Motor neuron (in vitro differentiated cells): ENCODE measurements at regions not wholly inside any gene's neighbourhood (a gene's known extent, or its start where the extent isn't known, plus 50 kb on each side); places are given as distances from the start of the nearest gene placed in this dataset.
A peak's percentile ranks its signal among the peaks of the same experiment; 100 is the strongest.
"Not testable (repeated sequence)": the region's sequence is repeated elsewhere in the genome, so short reads cannot be mapped to it uniquely, and the experiment has no call there.

Experiments used
- ATAC-seq, 8 experiments: fragments of 200-7000 bp; cut with Tn5 transposase; replicated peaks in 6 of 8; 2 replicates each; pipeline ENCODE4 v1.8.0; 2021; ENCODE audit warnings: mild to moderate bottlenecking in 8 of 8, moderate library complexity in 8 of 8
- H3K27ac ChIP-seq, 2 donors: fragments of 250-450 bp; sonication (Bioruptor Pico); 2 replicates each; pipeline ENCODE4 v1.9.0; 2021; ENCODE audit warnings: antibody characterized with exemption in 2 of 2, mild to moderate bottlenecking in 2 of 2, moderate library complexity in 1 of 2
- H3K4me1 ChIP-seq, 2 donors: fragments of 250-450 bp; sonication (Bioruptor Pico); replicated peaks in 1 of 2; 2 replicates each; pipeline ENCODE4 v1.6.1; 2021; ENCODE audit warnings: antibody characterized with exemption in 2 of 2, mild to moderate bottlenecking in 2 of 2, moderate library complexity in 1 of 2
- H3K4me3 ChIP-seq, 5 donors: fragments of 250-450 bp; sonication (Bioruptor Pico); 2 replicates each; pipeline ENCODE4 v1.9.0; 2021; ENCODE audit warnings: antibody characterized with exemption in 5 of 5, mild to moderate bottlenecking in 5 of 5, moderate library complexity in 4 of 5
- WGBS, 10 experiments: fragments of 450-650 bp; shearing (Covaris generic); methylation state at CpG; one replicate each; pipeline ENCODE4 v1.0.0; 2022; 5-methylcytosine and 5-hydroxymethylcytosine counted together
- in situ Hi-C, 9 experiments: fragments of 400-800 bp; cut with MboI; loops; one replicate each; pipeline ENCODE4 v1.15.0; 2021; ENCODE audit warnings: low sequenced_read_pairs in 9 of 9, low pct_unique_long_range_greater_than_20kb in 2 of 9; ENCODE audit not compliant: unreplicated experiment in 9 of 9

- ATAC-seq: no peak
- Histone ChIP-seq H3K4me3 (no peak overlapping the region), H3K4me1 (peaks cover 0 to 11% of the 10 kb centered on the region in 2 donors), H3K27ac (no peak overlapping the region)
- WGBS, 10 experiments: 24 to 100% (median 68%) methylated on average over 1 to 3 of the region's 3 CpGs
- in situ Hi-C loops: no loop called here
Measured at GRCh38 chr6:134764741-134765140, 185.2 kb downstream of the ALDH8A1 start.

GRCh38 chr6:134763575-134763974 is 186.3 kb downstream of the ALDH8A1 start:
- WGBS, 10 experiments: 33 to 94% (median 73%) methylated on average over 1 to 3 of the region's 3 CpGs; no CpG with 5 or more reads in 2 of the 10 experiments
- in situ Hi-C loops, H3K4me3 ChIP-seq, H3K27ac ChIP-seq, ATAC-seq: not testable (repeated sequence)
- peaks cover 0 to 11% of the 10 kb centered on the region in 2 donors for H3K4me1 ChIP-seq

GRCh38 chr6:134758621-134759020 is 191.3 kb downstream of the ALDH8A1 start:
- in situ Hi-C loops: no loop called here
- 71 to 100% (median 93%) methylated on average over 1 to 3 of the region's 4 CpGs; no CpG with 5 or more reads in 3 of the 10 experiments for WGBS, 10 experiments
- Histone ChIP-seq H3K4me3 (no peak overlapping the region), H3K4me1 (peaks cover 0 to 14% of the 10 kb centered on the region in 2 donors), H3K27ac (no peak overlapping the region)
- no peak for ATAC-seq

GRCh38 chr6:134757911-134758361 is 192.0 kb downstream of the ALDH8A1 start:
- no peak for ATAC-seq

GRCh38 chr6:134756374-134757025 is 193.4 kb downstream of the ALDH8A1 start:
- WGBS, 10 experiments: 14 to 100% (median 64%) methylated on average over 1 to 2 of the region's 2 CpGs; no CpG with 5 or more reads in 2 of the 10 experiments
- peaks cover 0 to 11% of the 10 kb centered on the region in 2 donors for H3K4me1 ChIP-seq
- no peak overlapping the region for H3K4me3 ChIP-seq
- ATAC-seq: peak in 4 of 8 experiments; percentile 56 to 98 (median 92)
- in situ Hi-C loops: no loop called here
- H3K27ac ChIP-seq: no peak overlapping the region

More at GRCh38 chr6:134757911-134758361, 192.0 kb downstream of the ALDH8A1 start:
- Histone ChIP-seq H3K27ac (no peak overlapping the region), H3K4me1 (peaks cover 0 to 14% of the 10 kb centered on the region in 2 donors), H3K4me3 (no peak overlapping the region)
- 20 to 100% (median 100%) methylated on average over 1 of the region's 1 CpG; no CpG with 5 or more reads in 5 of the 10 experiments for WGBS, 10 experiments
- in situ Hi-C loops: no loop called here

GRCh38 chr6:134754013-134754690 is 195.7 kb downstream of the ALDH8A1 start:
- H3K4me1 ChIP-seq: peaks cover 0 to 3% of the 10 kb centered on the region in 2 donors
- H3K4me3 ChIP-seq: no peak overlapping the region
- no peak overlapping the region for H3K27ac ChIP-seq
- in situ Hi-C loops: no loop called here
- 44 to 100% (median 71%) methylated on average over 2 to 4 of the region's 4 CpGs for WGBS, 10 experiments
- ATAC-seq: no peak

GRCh38 chr6:134753001-134753400 is 196.9 kb downstream of the ALDH8A1 start:
- in situ Hi-C loops: no loop called here

GRCh38 chr6:134752445-134752844 is 197.5 kb downstream of the ALDH8A1 start:
- no peak overlapping the region for H3K4me3 ChIP-seq
- in situ Hi-C loops: no loop called here
- WGBS, 10 experiments: 50 to 97% (median 67%) methylated on average over 2 to 5 of the region's 5 CpGs
- ATAC-seq: no peak
- H3K4me1 ChIP-seq: peaks cover 0 to 3% of the 10 kb centered on the region in 2 donors
- H3K27ac ChIP-seq: no peak overlapping the region

More at GRCh38 chr6:134753001-134753400, 196.9 kb downstream of the ALDH8A1 start:
- 0 to 46% (median 15%) methylated on average over 1 to 4 of the region's 4 CpGs for WGBS, 10 experiments
- ATAC-seq: no peak
- Histone ChIP-seq H3K27ac (no peak overlapping the region), H3K4me1 (peaks cover 0 to 3% of the 10 kb centered on the region in 2 donors), H3K4me3 (no peak overlapping the region)

GRCh38 chr6:134750669-134751068 is 199.2 kb downstream of the ALDH8A1 start:
- in situ Hi-C loops: no loop called here
- no peaks in the 10 kb centered on the region for H3K4me1 ChIP-seq
- no peak overlapping the region for H3K4me3 ChIP-seq
- no peak for ATAC-seq
- no peak overlapping the region for H3K27ac ChIP-seq

GRCh38 chr6:134748484-134748883 is 201.4 kb downstream of the ALDH8A1 start:
- in situ Hi-C loops: no loop called here
- 61 to 100% (median 83%) methylated on average over 1 to 3 of the region's 3 CpGs for WGBS, 10 experiments
- Histone ChIP-seq H3K4me3 (no peak overlapping the region), H3K27ac (no peak overlapping the region), H3K4me1 (no peaks in the 10 kb centered on the region)
- ATAC-seq: no peak

GRCh38 chr6:134747197-134747596 is 202.7 kb downstream of the ALDH8A1 start:
- in situ Hi-C loops, H3K4me3 ChIP-seq, H3K27ac ChIP-seq, H3K4me1 ChIP-seq, ATAC-seq: not testable (repeated sequence)
- 33 to 100% (median 90%) methylated on average over 1 to 2 of the region's 2 CpGs; no CpG with 5 or more reads in 3 of the 10 experiments for WGBS, 10 experiments

GRCh38 chr6:134746140-134746539 is 203.8 kb downstream of the ALDH8A1 start:
- no peak overlapping the region for H3K27ac ChIP-seq
- WGBS, 10 experiments: 13 to 100% (median 60%) methylated on average over 1 to 2 of the region's 2 CpGs; no CpG with 5 or more reads in 3 of the 10 experiments
- ATAC-seq: no peak
- H3K4me3 ChIP-seq: no peak overlapping the region
- no peaks in the 10 kb centered on the region for H3K4me1 ChIP-seq
- in situ Hi-C loops: no loop called here

GRCh38 chr6:134745192-134745591 is 204.7 kb downstream of the ALDH8A1 start:
- ATAC-seq, in situ Hi-C loops, H3K27ac ChIP-seq, H3K4me1 ChIP-seq, H3K4me3 ChIP-seq: not testable (repeated sequence)
- WGBS, 10 experiments: 52 to 100% (median 92%) methylated on average over 1 to 6 of the region's 8 CpGs; no CpG with 5 or more reads in 1 of the 10 experiments
